K562 (cell line): ENCODE measurements at regions not wholly inside any gene's neighbourhood (a gene's known extent, or its start where the extent isn't known, plus 50 kb on each side); places are given as distances from the start of the nearest gene placed in this dataset.
"Not testable (repeated sequence)": the region's sequence is repeated elsewhere in the genome, so short reads cannot be mapped to it uniquely, and the experiment has no call there.

ENCODE experiments used
- FOXK2 ChIP-seq, 2 experiments: fragments of 450-650 bp; IDR thresholded peaks in 1 of 2; conservative IDR thresholded peaks in 1 of 2; 2 replicates each; pipeline ENCODE4 v1.6.1; 2016; ENCODE audit warnings: low read depth in 2 of 2, mild to moderate bottlenecking in 1 of 2
- NFRKB ChIP-seq: fragments of 450-650 bp; IDR thresholded peaks from 2 replicates; pipeline ENCODE4 v1.6.1; 2016; ENCODE audit warnings: low read depth
- NRF1 ChIP-seq, 2 experiments: fragments of 450-650 bp; IDR thresholded peaks in 1 of 2; conservative IDR thresholded peaks in 1 of 2; 2 replicates each; pipeline ENCODE4 v1.6.1; 2014; ENCODE audit warnings: mild to moderate bottlenecking in 2 of 2
- PHF21A ChIP-seq: fragments of 450-650 bp; IDR thresholded peaks from 2 replicates; pipeline ENCODE4 v1.6.1; 2017; ENCODE audit warnings: low read depth, borderline replicate concordance
- PKNOX1 ChIP-seq: fragments of 450-650 bp; IDR thresholded peaks from 2 replicates; pipeline ENCODE4 v1.6.1; 2016
- POLR2A ChIP-seq: fragments of 450-650 bp; conservative IDR thresholded peaks from 2 replicates; pipeline ENCODE4 v1.6.1; 2016
- TF ChIP-seq, protein P1 (sequence below): fragments of 450-650 bp; IDR thresholded peaks from 2 replicates; pipeline ENCODE4 v1.6.1; 2016; ENCODE audit warnings: mild to moderate bottlenecking, moderate library complexity
- TF ChIP-seq, protein P2 (sequence below), 2 experiments: IDR thresholded peaks in 1 of 2; conservative IDR thresholded peaks in 1 of 2; 2 replicates each; pipeline ENCODE4 v1.6.1; 2016; ENCODE audit warnings: low read depth in 2 of 2, mild to moderate bottlenecking in 1 of 2, missing compliant biosample characterization in 1 of 2, missing genetic modification characterization in 1 of 2, moderate library complexity in 1 of 2

GRCh38 chr20:30289049-30289448 lies 968.4 kb upstream of the DEFB115 start (continued):
- TF ChIP-seq, protein P1, sequence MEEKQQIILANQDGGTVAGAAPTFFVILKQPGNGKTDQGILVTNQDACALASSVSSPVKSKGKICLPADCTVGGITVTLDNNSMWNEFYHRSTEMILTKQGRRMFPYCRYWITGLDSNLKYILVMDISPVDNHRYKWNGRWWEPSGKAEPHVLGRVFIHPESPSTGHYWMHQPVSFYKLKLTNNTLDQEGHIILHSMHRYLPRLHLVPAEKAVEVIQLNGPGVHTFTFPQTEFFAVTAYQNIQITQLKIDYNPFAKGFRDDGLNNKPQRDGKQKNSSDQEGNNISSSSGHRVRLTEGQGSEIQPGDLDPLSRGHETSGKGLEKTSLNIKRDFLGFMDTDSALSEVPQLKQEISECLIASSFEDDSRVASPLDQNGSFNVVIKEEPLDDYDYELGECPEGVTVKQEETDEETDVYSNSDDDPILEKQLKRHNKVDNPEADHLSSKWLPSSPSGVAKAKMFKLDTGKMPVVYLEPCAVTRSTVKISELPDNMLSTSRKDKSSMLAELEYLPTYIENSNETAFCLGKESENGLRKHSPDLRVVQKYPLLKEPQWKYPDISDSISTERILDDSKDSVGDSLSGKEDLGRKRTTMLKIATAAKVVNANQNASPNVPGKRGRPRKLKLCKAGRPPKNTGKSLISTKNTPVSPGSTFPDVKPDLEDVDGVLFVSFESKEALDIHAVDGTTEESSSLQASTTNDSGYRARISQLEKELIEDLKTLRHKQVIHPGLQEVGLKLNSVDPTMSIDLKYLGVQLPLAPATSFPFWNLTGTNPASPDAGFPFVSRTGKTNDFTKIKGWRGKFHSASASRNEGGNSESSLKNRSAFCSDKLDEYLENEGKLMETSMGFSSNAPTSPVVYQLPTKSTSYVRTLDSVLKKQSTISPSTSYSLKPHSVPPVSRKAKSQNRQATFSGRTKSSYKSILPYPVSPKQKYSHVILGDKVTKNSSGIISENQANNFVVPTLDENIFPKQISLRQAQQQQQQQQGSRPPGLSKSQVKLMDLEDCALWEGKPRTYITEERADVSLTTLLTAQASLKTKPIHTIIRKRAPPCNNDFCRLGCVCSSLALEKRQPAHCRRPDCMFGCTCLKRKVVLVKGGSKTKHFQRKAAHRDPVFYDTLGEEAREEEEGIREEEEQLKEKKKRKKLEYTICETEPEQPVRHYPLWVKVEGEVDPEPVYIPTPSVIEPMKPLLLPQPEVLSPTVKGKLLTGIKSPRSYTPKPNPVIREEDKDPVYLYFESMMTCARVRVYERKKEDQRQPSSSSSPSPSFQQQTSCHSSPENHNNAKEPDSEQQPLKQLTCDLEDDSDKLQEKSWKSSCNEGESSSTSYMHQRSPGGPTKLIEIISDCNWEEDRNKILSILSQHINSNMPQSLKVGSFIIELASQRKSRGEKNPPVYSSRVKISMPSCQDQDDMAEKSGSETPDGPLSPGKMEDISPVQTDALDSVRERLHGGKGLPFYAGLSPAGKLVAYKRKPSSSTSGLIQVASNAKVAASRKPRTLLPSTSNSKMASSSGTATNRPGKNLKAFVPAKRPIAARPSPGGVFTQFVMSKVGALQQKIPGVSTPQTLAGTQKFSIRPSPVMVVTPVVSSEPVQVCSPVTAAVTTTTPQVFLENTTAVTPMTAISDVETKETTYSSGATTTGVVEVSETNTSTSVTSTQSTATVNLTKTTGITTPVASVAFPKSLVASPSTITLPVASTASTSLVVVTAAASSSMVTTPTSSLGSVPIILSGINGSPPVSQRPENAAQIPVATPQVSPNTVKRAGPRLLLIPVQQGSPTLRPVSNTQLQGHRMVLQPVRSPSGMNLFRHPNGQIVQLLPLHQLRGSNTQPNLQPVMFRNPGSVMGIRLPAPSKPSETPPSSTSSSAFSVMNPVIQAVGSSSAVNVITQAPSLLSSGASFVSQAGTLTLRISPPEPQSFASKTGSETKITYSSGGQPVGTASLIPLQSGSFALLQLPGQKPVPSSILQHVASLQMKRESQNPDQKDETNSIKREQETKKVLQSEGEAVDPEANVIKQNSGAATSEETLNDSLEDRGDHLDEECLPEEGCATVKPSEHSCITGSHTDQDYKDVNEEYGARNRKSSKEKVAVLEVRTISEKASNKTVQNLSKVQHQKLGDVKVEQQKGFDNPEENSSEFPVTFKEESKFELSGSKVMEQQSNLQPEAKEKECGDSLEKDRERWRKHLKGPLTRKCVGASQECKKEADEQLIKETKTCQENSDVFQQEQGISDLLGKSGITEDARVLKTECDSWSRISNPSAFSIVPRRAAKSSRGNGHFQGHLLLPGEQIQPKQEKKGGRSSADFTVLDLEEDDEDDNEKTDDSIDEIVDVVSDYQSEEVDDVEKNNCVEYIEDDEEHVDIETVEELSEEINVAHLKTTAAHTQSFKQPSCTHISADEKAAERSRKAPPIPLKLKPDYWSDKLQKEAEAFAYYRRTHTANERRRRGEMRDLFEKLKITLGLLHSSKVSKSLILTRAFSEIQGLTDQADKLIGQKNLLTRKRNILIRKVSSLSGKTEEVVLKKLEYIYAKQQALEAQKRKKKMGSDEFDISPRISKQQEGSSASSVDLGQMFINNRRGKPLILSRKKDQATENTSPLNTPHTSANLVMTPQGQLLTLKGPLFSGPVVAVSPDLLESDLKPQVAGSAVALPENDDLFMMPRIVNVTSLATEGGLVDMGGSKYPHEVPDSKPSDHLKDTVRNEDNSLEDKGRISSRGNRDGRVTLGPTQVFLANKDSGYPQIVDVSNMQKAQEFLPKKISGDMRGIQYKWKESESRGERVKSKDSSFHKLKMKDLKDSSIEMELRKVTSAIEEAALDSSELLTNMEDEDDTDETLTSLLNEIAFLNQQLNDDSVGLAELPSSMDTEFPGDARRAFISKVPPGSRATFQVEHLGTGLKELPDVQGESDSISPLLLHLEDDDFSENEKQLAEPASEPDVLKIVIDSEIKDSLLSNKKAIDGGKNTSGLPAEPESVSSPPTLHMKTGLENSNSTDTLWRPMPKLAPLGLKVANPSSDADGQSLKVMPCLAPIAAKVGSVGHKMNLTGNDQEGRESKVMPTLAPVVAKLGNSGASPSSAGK: 0 out of 2 replicates have a peak, but pooled peaks have one; percentile 19
- TF ChIP-seq PHF21A (0 out of 2 replicates have a peak, but pooled peaks have one; percentile 50), POLR2A (peak; percentile 34; the same call in 1 of the 2 replicates), FOXK2 (conservative IDR thresholded peaks at IDR 0.05 in 1 of 2, IDR thresholded peaks at IDR 0.05 in 1 of 2; ENCODE audit: low read depth in 2 of 2) (peak in 1 of 2 experiments; percentile 52; a peak in 1 of 4 replicates), PKNOX1 (0 out of 2 replicates have a peak, but pooled peaks have one; percentile 20), NRF1 (conservative IDR thresholded peaks at IDR 0.05 in 1 of 2, IDR thresholded peaks at IDR 0.05 in 1 of 2) (peak in 1 of 2 experiments; percentile 51; a peak in 2 of 4 replicates), NFRKB (0 out of 2 replicates have a peak, but pooled peaks have one; percentile 28)
- TF ChIP-seq, protein P2, sequence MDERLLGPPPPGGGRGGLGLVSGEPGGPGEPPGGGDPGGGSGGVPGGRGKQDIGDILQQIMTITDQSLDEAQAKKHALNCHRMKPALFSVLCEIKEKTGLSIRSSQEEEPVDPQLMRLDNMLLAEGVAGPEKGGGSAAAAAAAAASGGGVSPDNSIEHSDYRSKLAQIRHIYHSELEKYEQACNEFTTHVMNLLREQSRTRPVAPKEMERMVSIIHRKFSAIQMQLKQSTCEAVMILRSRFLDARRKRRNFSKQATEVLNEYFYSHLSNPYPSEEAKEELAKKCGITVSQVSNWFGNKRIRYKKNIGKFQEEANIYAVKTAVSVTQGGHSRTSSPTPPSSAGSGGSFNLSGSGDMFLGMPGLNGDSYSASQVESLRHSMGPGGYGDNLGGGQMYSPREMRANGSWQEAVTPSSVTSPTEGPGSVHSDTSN (CRISPR knock-in tag; IDR thresholded peaks at IDR 0.05; ENCODE audit: low read depth): not testable (repeated sequence)
- TF ChIP-seq, protein P2 (tag; conservative IDR thresholded peaks at IDR 0.05; ENCODE audit: low read depth): peak; percentile 40
